Lung (tissue), 11 donors: ENCODE measurements at regions not wholly inside any gene's neighbourhood (a gene's known extent, or its start where the extent isn't known, plus 50 kb on each side); places are given as distances from the start of the nearest gene placed in this dataset.

Experiments
- ATAC-seq: fragments of 200-7000 bp; cut with Tn5 transposase; one replicate; pipeline ENCODE4 v1.9.1; 2020; ENCODE audit warnings: moderate number of reproducible peaks; ENCODE audit not compliant: insufficient read depth, low FRiP score
- DNase-seq, 3 donors: peaks; one replicate each; pipeline ENCODE4 v3.0.0-alpha.2; 2013 to 2017
- H3K27ac ChIP-seq, 2 donors: one replicate each; pipeline ENCODE4 v1.5.1; 2013; ENCODE audit warnings: mild to moderate bottlenecking in 2 of 2, moderate library complexity in 2 of 2, control low read depth in 1 of 2, inconsistent platforms in 1 of 2, low read depth in 1 of 2, low read length in 1 of 2
- H3K27me3 ChIP-seq, 3 donors: one replicate each; pipeline ENCODE4 v1.5.1; 2013; ENCODE audit warnings: low read length in 2 of 3; ENCODE audit not compliant: control insufficient read depth in 3 of 3, insufficient read depth in 3 of 3
- H3K36me3 ChIP-seq, 4 donors: one replicate each; pipeline ENCODE4 v1.5.1; 2013; ENCODE audit warnings: low read length in 4 of 4, mild to moderate bottlenecking in 1 of 4, moderate library complexity in 1 of 4; ENCODE audit not compliant: control insufficient read depth in 4 of 4, insufficient read depth in 4 of 4
- H3K4me1 ChIP-seq, 5 donors: one replicate each; pipeline ENCODE4 v1.5.1; 2013; ENCODE audit warnings: low read length in 5 of 5, mild to moderate bottlenecking in 2 of 5, moderate library complexity in 1 of 5; ENCODE audit not compliant: control insufficient read depth in 5 of 5, insufficient read depth in 5 of 5
- H3K4me3 ChIP-seq: one replicate; pipeline ENCODE4 v1.5.1; 2013; ENCODE audit warnings: mild to moderate bottlenecking, control low read depth, moderate library complexity
- H3K9ac ChIP-seq, 2 donors: one replicate each; pipeline ENCODE4 v1.5.1; 2013; ENCODE audit warnings: low read length in 2 of 2, control low read depth in 1 of 2; ENCODE audit not compliant: insufficient read depth in 1 of 2
- H3K9me3 ChIP-seq, 4 donors: one replicate each; pipeline ENCODE4 v1.5.1; 2013; ENCODE audit warnings: low read length in 3 of 4, mild to moderate bottlenecking in 1 of 4, moderate library complexity in 1 of 4; ENCODE audit not compliant: control insufficient read depth in 4 of 4, insufficient read depth in 3 of 4
- WGBS, 2 donors: extraction: QIAGEN DNeasy Blood & Tissue Kit; methylation state at CpG; one replicate each; pipeline ENCODE4 v1.1.7; 2013; 5-methylcytosine and 5-hydroxymethylcytosine counted together
- TF ChIP-seq, protein P1 (sequence below): IDR thresholded peaks from 2 replicates; pipeline ENCODE4 v1.5.1; 2012; ENCODE audit warnings: mild to moderate bottlenecking; ENCODE audit errors: control extremely low read depth, extremely low read depth
- donor health status: control.
- donor health status: control.
- donor health status: Bipolar disorder and iron deficiency.
- donor health status: healthy.
- donor health status: DM: yes; HTN: yes; CAD: no.

DNA sequence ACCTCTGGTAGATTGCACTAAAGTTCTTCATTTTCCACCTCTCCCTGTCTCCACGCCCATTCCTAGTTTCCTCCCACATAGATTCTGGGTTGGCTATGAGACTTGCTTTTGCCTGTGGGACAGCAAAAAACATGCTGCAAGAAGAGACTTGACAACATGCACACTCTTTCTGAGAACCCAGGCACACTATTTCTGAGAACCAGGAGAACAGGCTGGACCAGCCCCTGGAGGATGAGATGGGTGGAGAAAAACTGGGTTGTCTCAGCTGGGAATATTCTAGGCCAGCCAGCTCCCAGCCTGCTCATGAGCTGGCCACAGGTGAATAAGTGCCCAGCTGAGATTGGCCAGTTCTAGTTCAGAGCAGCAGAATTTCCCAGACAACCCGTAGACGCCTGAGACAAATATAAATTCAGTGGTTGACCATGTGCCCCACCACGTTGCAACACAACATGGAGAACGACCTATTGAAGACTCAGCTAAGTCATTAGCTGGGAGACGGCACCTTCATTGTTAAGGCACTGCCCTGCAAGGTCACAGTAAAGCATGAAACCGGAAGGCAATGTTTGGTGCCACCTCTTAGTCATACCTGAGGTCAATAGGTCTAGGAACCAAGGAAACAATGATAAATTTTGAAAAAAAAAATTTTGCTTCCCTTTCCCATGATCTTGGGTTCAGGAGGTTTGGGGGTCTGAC is 92.7 kb upstream of the AKR1E2 start:
- Histone ChIP-seq H3K4me3 (no peak overlapping the region), H3K36me3 (no peaks in the 10 kb centered on the region), H3K9ac (no peak overlapping the region), H3K27ac (no peak overlapping the region), H3K9me3 (peaks cover 0 to 1% (median 0%) of the 10 kb centered on the region in 4 donors), H3K4me1 (peaks cover 0 to 1% (median 0%) of the 10 kb centered on the region in 5 donors), H3K27me3 (peaks cover 0 to 6% (median 2%) of the 10 kb centered on the region in 3 donors)
- TF ChIP-seq, protein P1, sequence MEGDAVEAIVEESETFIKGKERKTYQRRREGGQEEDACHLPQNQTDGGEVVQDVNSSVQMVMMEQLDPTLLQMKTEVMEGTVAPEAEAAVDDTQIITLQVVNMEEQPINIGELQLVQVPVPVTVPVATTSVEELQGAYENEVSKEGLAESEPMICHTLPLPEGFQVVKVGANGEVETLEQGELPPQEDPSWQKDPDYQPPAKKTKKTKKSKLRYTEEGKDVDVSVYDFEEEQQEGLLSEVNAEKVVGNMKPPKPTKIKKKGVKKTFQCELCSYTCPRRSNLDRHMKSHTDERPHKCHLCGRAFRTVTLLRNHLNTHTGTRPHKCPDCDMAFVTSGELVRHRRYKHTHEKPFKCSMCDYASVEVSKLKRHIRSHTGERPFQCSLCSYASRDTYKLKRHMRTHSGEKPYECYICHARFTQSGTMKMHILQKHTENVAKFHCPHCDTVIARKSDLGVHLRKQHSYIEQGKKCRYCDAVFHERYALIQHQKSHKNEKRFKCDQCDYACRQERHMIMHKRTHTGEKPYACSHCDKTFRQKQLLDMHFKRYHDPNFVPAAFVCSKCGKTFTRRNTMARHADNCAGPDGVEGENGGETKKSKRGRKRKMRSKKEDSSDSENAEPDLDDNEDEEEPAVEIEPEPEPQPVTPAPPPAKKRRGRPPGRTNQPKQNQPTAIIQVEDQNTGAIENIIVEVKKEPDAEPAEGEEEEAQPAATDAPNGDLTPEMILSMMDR, result no peak
- DNase-seq (no peak), ATAC-seq (no peak)
- WGBS, 2 donors, result 84 to 88% methylated on average over 7 of the region's 7 CpGs

DNA sequence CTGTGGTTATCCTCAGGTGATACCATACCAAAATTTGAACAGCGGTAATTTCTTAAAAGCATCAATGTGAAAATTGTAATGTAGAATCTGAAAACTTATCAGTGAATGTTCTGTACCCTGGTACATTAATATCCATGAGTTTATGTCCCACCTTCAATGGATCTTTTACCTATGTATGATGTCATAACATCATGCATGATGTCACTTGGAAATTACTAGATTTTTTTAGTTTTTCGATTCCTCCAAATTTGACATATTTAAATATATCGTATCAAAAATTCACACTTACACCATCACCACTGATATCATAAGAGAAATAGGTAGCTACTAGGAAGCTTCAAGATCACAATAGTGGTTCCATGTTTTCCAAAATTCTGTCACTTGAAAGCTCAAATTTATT is 95.0 kb upstream of the AKR1E2 start:
- ATAC-seq (no peak), DNase-seq (no peak)
- 97 to 98% methylated on average over 3 of the region's 3 CpGs for WGBS, 2 donors
- Histone ChIP-seq H3K4me1 (no peaks in the 10 kb centered on the region), H3K27ac (no peak overlapping the region), H3K27me3 (peaks cover 0 to 2% (median under 1%) of the 10 kb centered on the region in 3 donors), H3K9me3 (peaks cover 0 to under 1% (median 0%) of the 10 kb centered on the region in 4 donors), H3K9ac (no peak overlapping the region), H3K36me3 (no peaks in the 10 kb centered on the region), H3K4me3 (no peak overlapping the region)
- TF ChIP-seq, protein P1, result no peak

DNA sequence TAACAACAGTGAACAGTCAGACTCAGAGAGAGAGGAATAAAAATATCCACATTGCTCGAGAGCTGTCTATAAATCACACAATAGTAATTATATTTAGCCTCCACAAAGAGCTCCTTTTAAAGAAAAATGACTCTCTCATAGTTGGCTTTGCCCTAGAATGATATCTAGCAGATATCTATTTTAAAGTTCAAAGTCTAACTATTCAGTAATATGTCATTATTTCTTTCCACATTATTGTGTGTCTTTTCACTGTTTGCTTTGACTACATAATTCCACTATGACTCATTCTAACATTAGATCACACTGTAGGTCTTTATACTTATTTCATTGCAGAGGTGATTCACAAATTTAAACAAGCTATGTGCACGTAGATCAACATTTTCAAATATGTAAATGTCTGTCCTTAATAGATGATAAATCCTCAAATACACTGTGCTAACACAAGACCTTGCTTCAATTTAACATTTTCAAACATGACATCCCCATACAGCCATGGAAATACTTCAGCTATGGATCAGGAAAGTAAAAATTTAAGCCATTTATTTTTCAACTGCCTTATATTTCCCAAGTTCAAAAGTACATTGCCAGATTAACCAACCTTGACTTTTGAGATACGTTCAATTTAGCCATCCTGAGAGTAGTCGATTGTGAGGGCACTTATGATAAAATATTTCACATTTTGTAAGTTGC is 99.9 kb upstream of the AKR1E2 start:
- Histone ChIP-seq H3K9ac (no peak overlapping the region), H3K27ac (no peak overlapping the region), H3K4me1 (no peaks in the 10 kb centered on the region), H3K9me3 (no peaks in the 10 kb centered on the region), H3K4me3 (no peak overlapping the region), H3K36me3 (no peaks in the 10 kb centered on the region), H3K27me3 (peaks cover 0 to 2% (median 0%) of the 10 kb centered on the region in 3 donors)
- no peak for DNase-seq
- 69 to 88% methylated on average over 4 of the region's 4 CpGs for WGBS, 2 donors
- ATAC-seq, result peak; percentile 2
- TF ChIP-seq, protein P1, result no peak
